MM.1S (cell line): ENCODE measurements at regions not wholly inside any gene's neighbourhood (a gene's known extent, or its start where the extent isn't known, plus 50 kb on each side); places are given as distances from the start of the nearest gene placed in this dataset.

Source experiments
- EZH2 ChIP-seq: fragments of 300-600 bp; sonication (generic); optimal IDR thresholded peaks from 2 replicates; pipeline ENCODE3; 2017; ENCODE audit warnings: low read depth, mild to moderate bottlenecking, antibody characterized with exemption, low read length, mixed read lengths
- EZH2phosphoT487 ChIP-seq: fragments of 300-600 bp; sonication (generic); IDR thresholded peaks from 2 replicates; pipeline ENCODE4 v1.6.1; 2018; ENCODE audit warnings: antibody characterized with exemption, low read length
- TF ChIP-seq, protein P1 (sequence below): fragments of 300-600 bp; sonication (generic); IDR thresholded peaks from 2 replicates; pipeline ENCODE4 v1.5.1; 2016; ENCODE audit warnings: antibody characterized with exemption, low read length, mixed read lengths

DNA sequence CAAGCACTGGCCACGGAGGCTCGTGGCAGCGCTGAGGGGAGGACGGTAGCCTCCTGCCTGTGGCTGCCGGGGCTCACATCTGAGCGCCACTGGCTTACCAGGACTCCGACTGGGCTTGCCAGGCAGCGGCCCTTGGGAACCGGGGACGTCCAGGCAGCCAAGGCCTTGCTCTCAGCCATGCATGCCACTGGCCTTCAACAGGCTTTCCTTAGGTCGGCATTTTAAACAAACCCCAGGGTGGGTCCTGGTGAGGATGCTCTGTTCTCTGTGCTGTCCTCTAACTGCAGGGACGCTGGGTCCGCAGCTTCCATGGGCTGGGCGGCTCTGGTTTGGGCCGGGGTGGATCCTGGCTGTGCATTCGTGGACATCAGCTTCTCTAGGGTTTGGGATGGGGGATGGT is 59.1 kb upstream of the BHLHE23 start:
- TF ChIP-seq, protein P1, sequence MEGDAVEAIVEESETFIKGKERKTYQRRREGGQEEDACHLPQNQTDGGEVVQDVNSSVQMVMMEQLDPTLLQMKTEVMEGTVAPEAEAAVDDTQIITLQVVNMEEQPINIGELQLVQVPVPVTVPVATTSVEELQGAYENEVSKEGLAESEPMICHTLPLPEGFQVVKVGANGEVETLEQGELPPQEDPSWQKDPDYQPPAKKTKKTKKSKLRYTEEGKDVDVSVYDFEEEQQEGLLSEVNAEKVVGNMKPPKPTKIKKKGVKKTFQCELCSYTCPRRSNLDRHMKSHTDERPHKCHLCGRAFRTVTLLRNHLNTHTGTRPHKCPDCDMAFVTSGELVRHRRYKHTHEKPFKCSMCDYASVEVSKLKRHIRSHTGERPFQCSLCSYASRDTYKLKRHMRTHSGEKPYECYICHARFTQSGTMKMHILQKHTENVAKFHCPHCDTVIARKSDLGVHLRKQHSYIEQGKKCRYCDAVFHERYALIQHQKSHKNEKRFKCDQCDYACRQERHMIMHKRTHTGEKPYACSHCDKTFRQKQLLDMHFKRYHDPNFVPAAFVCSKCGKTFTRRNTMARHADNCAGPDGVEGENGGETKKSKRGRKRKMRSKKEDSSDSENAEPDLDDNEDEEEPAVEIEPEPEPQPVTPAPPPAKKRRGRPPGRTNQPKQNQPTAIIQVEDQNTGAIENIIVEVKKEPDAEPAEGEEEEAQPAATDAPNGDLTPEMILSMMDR: no peak
- TF ChIP-seq EZH2 (no peak), EZH2phosphoT487 (no peak)
